ENCODE measurements at regions not wholly inside any gene's neighbourhood (a gene's known extent, or its start where the extent isn't known, plus 50 kb on each side); places are given as distances from the start of the nearest gene placed in this dataset.

GRCh38 chr2:128485761-128486639 is 167.3 kb upstream of the HS6ST1 start:
- TF ChIP-seq CTCF (conservative IDR thresholded peaks at IDR 0.05 in 1 of 2, IDR thresholded peaks at IDR 0.05 in 1 of 2; ENCODE audit: low read depth in 1 of 2, low read length in 2 of 2) (no peak), EZH2 (IDR thresholded peaks at IDR 0.05; ENCODE audit: low read length, missing control alignments) (no peak)
